H1 (cell line): ENCODE measurements at regions not wholly inside any gene's neighbourhood (a gene's known extent, or its start where the extent isn't known, plus 50 kb on each side); places are given as distances from the start of the nearest gene placed in this dataset.

Experiments used
- CTCF ChIA-PET: fragments of 300-600 bp; sonication (Branson Sonifier 250); formaldehyde crosslinking; loops from one replicate; lab custom pipeline; 2021; ENCODE audit not compliant: partially characterized antibody; lab: Charles Lee
- POLR2A ChIA-PET: fragments of 300-600 bp; sonication (Branson Sonifier 250); formaldehyde crosslinking; loops from one replicate; lab custom pipeline; 2021; ENCODE audit warnings: inconsistent platforms; ENCODE audit not compliant: partially characterized antibody; lab: Charles Lee
- DNase-seq, 2 experiments: peaks; one replicate each; pipeline versions ENCODE4 v3.0.0 to v3.0.0-alpha.2; 2010 to 2022; ENCODE audit warnings: low spot score in 2 of 2, low read depth in 1 of 2, mixed read lengths in 1 of 2
- FAIRE-seq: peaks from 2 replicates; lab custom pipeline; 2011; peaks lifted over from hg19 to GRCh38; lab: Jason Lieb, UNC
- H2AFZ ChIP-seq: 2 replicates; pipeline ENCODE4 v1.8.1; 2012; ENCODE audit warnings: low read length, inconsistent platforms
- H2AK5ac ChIP-seq: 2 replicates; pipeline ENCODE4 v1.6.1; 2013; ENCODE audit warnings: low read depth, low read length
- H2BK120ac ChIP-seq: replicated peaks from 2 replicates; pipeline ENCODE3; 2013; ENCODE audit warnings: low read depth, low read length, inconsistent platforms
- H2BK12ac ChIP-seq: 2 replicates; pipeline ENCODE4 v1.6.1; 2013; ENCODE audit warnings: low read depth, low read length
- H2BK15ac ChIP-seq: 2 replicates; pipeline ENCODE4 v1.6.1; 2013; ENCODE audit warnings: low read length
- H2BK20ac ChIP-seq: 2 replicates; pipeline ENCODE4 v1.6.1; 2013; ENCODE audit warnings: low read length
- H2BK5ac ChIP-seq: 2 replicates; pipeline ENCODE4 v1.6.1; 2013; ENCODE audit warnings: low read depth, low read length
- H3K14ac ChIP-seq: 2 replicates; pipeline ENCODE4 v1.6.1; 2013; ENCODE audit warnings: inconsistent platforms; ENCODE audit not compliant: insufficient read length
- H3K18ac ChIP-seq: 2 replicates; pipeline ENCODE4 v1.6.1; 2013; ENCODE audit warnings: low read length; ENCODE audit errors: extremely low read depth
- H3K23ac ChIP-seq: 2 replicates; pipeline ENCODE4 v1.6.1; 2013; ENCODE audit warnings: inconsistent platforms; ENCODE audit not compliant: insufficient read length
- H3K23me2 ChIP-seq: 2 replicates; pipeline ENCODE4 v1.6.1; 2013; ENCODE audit warnings: low read depth, low read length
- H3K27ac ChIP-seq: 2 replicates; pipeline ENCODE4 v1.6.1; 2011; ENCODE audit warnings: low read depth, low read length, inconsistent platforms
- H3K27me3 ChIP-seq, 4 experiments: replicated peaks in 1 of 4; 1 replicate in 1 of 4; 2 replicates in 3 of 4; pipeline versions ENCODE4 v1.6.1 to v1.8.1; 2011 to 2013; ENCODE audit warnings: low read length in 3 of 4, mild to moderate bottlenecking in 3 of 4, inconsistent platforms in 2 of 4, mixed read lengths in 2 of 4, moderate library complexity in 1 of 4; ENCODE audit not compliant: control insufficient read depth in 3 of 4, insufficient read depth in 3 of 4; ENCODE audit errors: extremely low read depth in 1 of 4
- H3K36me3 ChIP-seq, 4 experiments: 2 replicates each; pipeline versions ENCODE4 v1.6.1 to v1.8.1; 2011 to 2013; ENCODE audit warnings: mild to moderate bottlenecking in 4 of 4, low read length in 3 of 4, moderate library complexity in 2 of 4, control low read depth in 1 of 4, inconsistent platforms in 1 of 4; ENCODE audit not compliant: insufficient read depth in 4 of 4, control insufficient read depth in 2 of 4
- H3K4ac ChIP-seq: replicated peaks from 2 replicates; pipeline ENCODE3; 2013; ENCODE audit warnings: low read length, low read depth, mixed read lengths, inconsistent platforms; ENCODE audit not compliant: insufficient read length
- H3K4me1 ChIP-seq, 4 experiments: replicated peaks in 1 of 4; 1 replicate in 1 of 4; 2 replicates in 3 of 4; pipeline versions ENCODE4 v1.6.1 to v1.8.1; 2011 to 2013; ENCODE audit warnings: low read length in 3 of 4, inconsistent platforms in 2 of 4, mixed read lengths in 1 of 4; ENCODE audit not compliant: insufficient read depth in 4 of 4, control insufficient read depth in 3 of 4
- H3K4me2 ChIP-seq, 2 experiments: 2 replicates each; pipeline versions ENCODE4 v1.6.1 to v1.8.1; 2011 to 2013; ENCODE audit warnings: low read depth in 2 of 2, low read length in 2 of 2, control low read depth in 1 of 2, inconsistent platforms in 1 of 2, mild to moderate bottlenecking in 1 of 2; ENCODE audit not compliant: insufficient read depth in 1 of 2
- H3K4me3 ChIP-seq, 4 experiments: fragments of 200-600, 300-600 bp in 1 of 4; sonication (generic), shearing (Covaris generic), sonication (Bioruptor Twin) in 1 of 4; 2 replicates each; pipeline versions ENCODE4 v1.5.1 to v1.8.1; 2011 to 2016; ENCODE audit warnings: low read length in 4 of 4, low read depth in 3 of 4, control low read depth in 2 of 4, inconsistent platforms in 2 of 4, mild to moderate bottlenecking in 2 of 4, mixed read lengths in 1 of 4, moderate library complexity in 1 of 4; ENCODE audit not compliant: insufficient read depth in 2 of 4; ENCODE audit errors: extremely low read depth in 1 of 4
- H3K56ac ChIP-seq: replicated peaks from 2 replicates; pipeline ENCODE3; 2013; ENCODE audit warnings: low read depth, mild to moderate bottlenecking, mixed read lengths, low read length, inconsistent platforms; ENCODE audit not compliant: insufficient read length
- H3K79me1 ChIP-seq: 2 replicates; pipeline ENCODE4 v1.6.1; 2013; ENCODE audit warnings: low read depth, low read length, control low read depth
- H3K79me2 ChIP-seq, 2 experiments: 2 replicates each; pipeline versions ENCODE4 v1.6.1 to v1.8.1; 2012 to 2013; ENCODE audit warnings: low read length in 2 of 2, mild to moderate bottlenecking in 2 of 2, inconsistent platforms in 1 of 2; ENCODE audit not compliant: insufficient read depth in 2 of 2, control insufficient read depth in 1 of 2
- H3K9ac ChIP-seq, 4 experiments: replicated peaks in 1 of 4; 1 replicate in 1 of 4; 2 replicates in 3 of 4; pipeline versions ENCODE4 v1.6.1 to v1.8.1; 2011 to 2013; ENCODE audit warnings: low read depth in 3 of 4, low read length in 3 of 4, control low read depth in 2 of 4, mild to moderate bottlenecking in 2 of 4, moderate library complexity in 2 of 4, inconsistent platforms in 1 of 4; ENCODE audit errors: extremely low read depth in 1 of 4
- H3K9me3 ChIP-seq, 2 experiments: 2 replicates each; pipeline versions ENCODE4 v1.6.1 to v1.8.1; 2012 to 2013; ENCODE audit warnings: mild to moderate bottlenecking in 2 of 2, moderate library complexity in 2 of 2, control low read depth in 1 of 2, inconsistent platforms in 1 of 2, low read depth in 1 of 2, low read length in 1 of 2, mixed read lengths in 1 of 2; ENCODE audit not compliant: insufficient read depth in 2 of 2
- H4K20me1 ChIP-seq, 2 experiments: replicated peaks in 1 of 2; 2 replicates each; pipeline versions ENCODE3 to v1.8.1; 2011 to 2013; ENCODE audit warnings: inconsistent platforms in 2 of 2, low read length in 2 of 2, mild to moderate bottlenecking in 1 of 2; ENCODE audit not compliant: insufficient read depth in 2 of 2, control insufficient read depth in 1 of 2
- H4K5ac ChIP-seq: 2 replicates; pipeline ENCODE4 v1.6.1; 2013; ENCODE audit warnings: low read length, low read depth, mixed read lengths, inconsistent platforms; ENCODE audit not compliant: insufficient read length
- H4K8ac ChIP-seq: 2 replicates; pipeline ENCODE4 v1.8.0; 2013; ENCODE audit warnings: mild to moderate bottlenecking, moderate library complexity, low read length, inconsistent platforms; ENCODE audit not compliant: insufficient read depth; ENCODE audit errors: extremely low read depth
- H4K91ac ChIP-seq: replicated peaks from 2 replicates; pipeline ENCODE3; 2013; ENCODE audit warnings: low read length, mixed read lengths, inconsistent platforms; ENCODE audit not compliant: insufficient read length
- CTCF ChIP-seq, 3 experiments: IDR thresholded peaks; 1 replicate in 2 of 3; 2 replicates in 1 of 3; pipeline versions ENCODE4 v1.5.1 to v1.6.1; 2011; ENCODE audit warnings: low read length in 3 of 3, mild to moderate bottlenecking in 3 of 3, inconsistent platforms in 2 of 3, low read depth in 1 of 3, moderate library complexity in 1 of 3; ENCODE audit not compliant: insufficient read depth in 1 of 3; ENCODE audit errors: control extremely low read depth in 1 of 3
- EP300 ChIP-seq, 2 experiments: IDR thresholded peaks; 1 replicate in 1 of 2; 2 replicates in 1 of 2; pipeline ENCODE4 v1.6.1; 2011 to 2012; ENCODE audit warnings: low read depth in 2 of 2, low read length in 2 of 2, mild to moderate bottlenecking in 2 of 2, borderline replicate concordance in 1 of 2, inconsistent platforms in 1 of 2, moderate library complexity in 1 of 2
- MAX ChIP-seq: IDR thresholded peaks from 2 replicates; pipeline ENCODE4 v1.6.1; 2012; ENCODE audit warnings: inconsistent platforms
- POLR2AphosphoS5 ChIP-seq: IDR thresholded peaks from 2 replicates; pipeline ENCODE4 v1.6.1; 2011; ENCODE audit warnings: low read depth, low read length
- RAD21 ChIP-seq, 2 experiments: IDR thresholded peaks in 1 of 2; conservative IDR thresholded peaks in 1 of 2; 2 replicates each; pipeline ENCODE4 v1.6.1; 2011; ENCODE audit warnings: low read depth in 2 of 2, low read length in 2 of 2, improper control_type of control experiment in 1 of 2, inconsistent platforms in 1 of 2, mild to moderate bottlenecking in 1 of 2, moderate library complexity in 1 of 2
- RFX5 ChIP-seq: IDR thresholded peaks from 2 replicates; pipeline ENCODE4 v1.6.1; 2011; ENCODE audit warnings: low read depth, low read length, improper control_type of control experiment, borderline replicate concordance
- SIN3A ChIP-seq, 2 experiments: IDR thresholded peaks in 1 of 2; conservative IDR thresholded peaks in 1 of 2; 2 replicates each; pipeline ENCODE4 v1.6.1; 2011 to 2012; ENCODE audit warnings: low read length in 2 of 2, improper control_type of control experiment in 1 of 2, low read depth in 1 of 2, mild to moderate bottlenecking in 1 of 2
- TAF1 ChIP-seq: IDR thresholded peaks from 2 replicates; pipeline ENCODE4 v1.6.1; 2011; ENCODE audit warnings: mild to moderate bottlenecking, low read depth, low read length
- TBP ChIP-seq: IDR thresholded peaks from 2 replicates; pipeline ENCODE4 v1.6.1; 2011; ENCODE audit warnings: low read depth, low read length, improper control_type of control experiment
- WGBS, 2 experiments: shearing (Covaris generic) in 1 of 2; methylation state at CpG; one replicate each; pipeline versions ENCODE4 v1.1.6 to v1.1.7; 2013 to 2015; ENCODE audit warnings: low lambda C conversion rate in 2 of 2, mixed read lengths in 2 of 2, inconsistent platforms in 1 of 2, low coverage in 1 of 2, missing lambda C conversion rate in 1 of 2; ENCODE audit not compliant: insufficient replicate concordance in 2 of 2, insufficient coverage in 1 of 2, insufficient read length in 1 of 2; ENCODE audit errors: extremely low coverage in 1 of 2, missing lambda C conversion rate in 1 of 2; 5-methylcytosine and 5-hydroxymethylcytosine counted together

GRCh38 chr2:9768388-9768787 lies 74.9 kb upstream of the TAF1B start:
- Histone ChIP-seq H3K9ac (no peak overlapping the region), H3K79me1 (no peaks in the 10 kb centered on the region), H4K5ac (no peak overlapping the region), H3K9me3 (no peaks in the 10 kb centered on the region), H2AFZ (peak overlapping the region; percentile 28; the same call in 1 of the 2 replicates), H2BK20ac (no peak overlapping the region), H3K4me3 (no peak overlapping the region), H2BK5ac (no peak overlapping the region), H3K27me3 (peaks cover 0 to 2% (median under 1%) of the 10 kb centered on the region in 4 experiments; a peak in 1 of 7 replicates), H3K79me2 (no peaks in the 10 kb centered on the region), H3K23ac (no peak overlapping the region), H3K56ac (no peak overlapping the region), H2BK12ac (peak overlapping the region; percentile 53; the same call in 1 of the 2 replicates), H2AK5ac (no peak overlapping the region), H2BK120ac (no peak overlapping the region), H4K20me1 (peaks cover 0 to 1% of the 10 kb centered on the region in 2 experiments), H3K36me3 (no peaks in the 10 kb centered on the region), H3K18ac (no peak overlapping the region), H4K8ac (peak overlapping the region; percentile 40; the same call in 1 of the 2 replicates), H4K91ac (peak overlapping the region; percentile 32), H3K4me1 (peaks cover 0 to 29% (median 22%) of the 10 kb centered on the region in 4 experiments; a peak in 6 of 7 replicates), H3K23me2 (no peaks in the 10 kb centered on the region), H3K27ac (no peak overlapping the region), H2BK15ac (peak overlapping the region; percentile 14; the same call in 1 of the 2 replicates), H3K14ac (no peak overlapping the region), H3K4ac (no peak overlapping the region), H3K4me2 (0 out of 4 replicates have a peak overlapping the region, but pooled peaks of 1 of the 2 experiments have one; percentile 21)
- CTCF ChIA-PET, result interaction anchor here (0.6 to 6.9 kb wide), 37 partner anchors 9 to 658 kb away, joined by 3 to 103 read pairs (median 5); partner anchors contain the start of gene TAF1B
- POLR2A ChIA-PET, result interaction anchor here (0.6 to 1.2 kb wide), 3 partner anchors 18 to 172 kb away, joined by 3 to 4 read pairs (median 4); partner anchors contain the start of gene YWHAQ
- FAIRE-seq (peak; percentile 48), DNase-seq (peak; percentile 43 to 77)
- 26% methylated on average over 12 of the region's 12 CpGs; no CpG with 5 or more reads in 1 of the 2 experiments for WGBS, 2 experiments
- TF ChIP-seq CTCF (IDR thresholded peaks at IDR 0.05; ENCODE audit: control extremely low read depth in 1 of 3, insufficient read depth in 1 of 3, low read depth in 1 of 3, low read length in 3 of 3) (peak in 2 of 3 experiments; percentile 65 to 90; a peak in 3 of 4 replicates), SIN3A (conservative IDR thresholded peaks at IDR 0.05 in 1 of 2, IDR thresholded peaks at IDR 0.05 in 1 of 2; ENCODE audit: low read depth in 1 of 2, low read length in 2 of 2) (peak in 1 of 2 experiments; percentile 59; a peak in 1 of 4 replicates), POLR2AphosphoS5 (no peak), TAF1 (no peak), RFX5 (no peak), TBP (peak; percentile 83; the same call in 1 of the 2 replicates), EP300 (IDR thresholded peaks at IDR 0.05; ENCODE audit: borderline replicate concordance in 1 of 2, low read depth in 2 of 2, low read length in 2 of 2) (no peak), RAD21 (IDR thresholded peaks at IDR 0.05 in 1 of 2, conservative IDR thresholded peaks at IDR 0.05 in 1 of 2; ENCODE audit: low read depth in 2 of 2, low read length in 2 of 2) (peak; percentile 63 to 71), MAX (peak; percentile 68)
